CD14-positive monocyte (primary cell): ENCODE measurements at regions not wholly inside any gene's neighbourhood (a gene's known extent, or its start where the extent isn't known, plus 50 kb on each side); places are given as distances from the start of the nearest gene placed in this dataset.

Experiments
- DNase-seq, 3 donors: peaks; one replicate each; pipeline ENCODE4 v3.0.0-alpha.2; 2011 to 2022
- H2AFZ ChIP-seq: 2 replicates; pipeline ENCODE4 v1.6.0; 2012; ENCODE audit warnings: mild to moderate bottlenecking, low read depth, low read length, inconsistent platforms; ENCODE audit not compliant: insufficient read depth, poor library complexity, severe bottlenecking
- H3K27ac ChIP-seq, 2 donors: 1 replicate in 1 of 2; 2 replicates in 1 of 2; pipeline ENCODE4 v1.5.1; 2012 to 2013; ENCODE audit warnings: low read length in 2 of 2, control low read depth in 1 of 2, inconsistent platforms in 1 of 2, low read depth in 1 of 2, mild to moderate bottlenecking in 1 of 2
- H3K27me3 ChIP-seq, 2 donors: one replicate each; pipeline versions ENCODE4 v1.6.0 to v1.6.1; 2011 to 2013; ENCODE audit warnings: low read length in 2 of 2; ENCODE audit not compliant: control insufficient read depth in 2 of 2, insufficient read depth in 2 of 2
- H3K36me3 ChIP-seq, 2 donors: replicated peaks in 1 of 2; 1 replicate in 1 of 2; 2 replicates in 1 of 2; pipeline versions ENCODE4 v1.5.1 to v1.6.1; 2012 to 2013; ENCODE audit warnings: low read length in 2 of 2, control low read depth in 1 of 2, inconsistent platforms in 1 of 2, mild to moderate bottlenecking in 1 of 2; ENCODE audit not compliant: insufficient read depth in 2 of 2, control insufficient read depth in 1 of 2
- H3K4me1 ChIP-seq, 2 donors: 1 replicate in 1 of 2; 2 replicates in 1 of 2; pipeline versions ENCODE4 v1.5.1 to v1.6.1; 2012 to 2013; ENCODE audit warnings: low read length in 2 of 2, control low read depth in 1 of 2, inconsistent platforms in 1 of 2, mild to moderate bottlenecking in 1 of 2, moderate library complexity in 1 of 2; ENCODE audit not compliant: insufficient read depth in 2 of 2, control insufficient read depth in 1 of 2
- H3K4me2 ChIP-seq: replicated peaks from 2 replicates; pipeline ENCODE3; 2012; ENCODE audit warnings: low read length, moderate library complexity, mild to moderate bottlenecking; ENCODE audit not compliant: poor library complexity, severe bottlenecking; ENCODE audit errors: extremely low read depth
- H3K4me3 ChIP-seq, 3 experiments: fragments of 200-600 bp in 1 of 3; sonication (generic) in 1 of 3; replicated peaks in 1 of 3; 1 replicate in 2 of 3; 2 replicates in 1 of 3; pipeline ENCODE4 v1.5.1; 2011 to 2013; ENCODE audit warnings: low read length in 3 of 3, mild to moderate bottlenecking in 3 of 3, control low read depth in 2 of 3, low read depth in 2 of 3, inconsistent platforms in 1 of 3, moderate library complexity in 1 of 3
- H3K79me2 ChIP-seq: 2 replicates; pipeline ENCODE4 v1.6.0; 2012; ENCODE audit warnings: mild to moderate bottlenecking, control low read depth, inconsistent platforms, low read length, moderate library complexity; ENCODE audit not compliant: insufficient read depth
- H3K9ac ChIP-seq: 2 replicates; pipeline ENCODE4 v1.6.0; 2017; ENCODE audit warnings: low read length, mild to moderate bottlenecking; ENCODE audit not compliant: insufficient read depth, poor library complexity, severe bottlenecking
- H3K9me3 ChIP-seq, 2 donors: replicated peaks in 1 of 2; 1 replicate in 1 of 2; 2 replicates in 1 of 2; pipeline versions ENCODE4 v1.5.1 to v1.6.1; 2012 to 2013; ENCODE audit warnings: low read length in 2 of 2, control low read depth in 1 of 2; ENCODE audit not compliant: control insufficient read depth in 1 of 2, insufficient read depth in 1 of 2
- H4K20me1 ChIP-seq: 2 replicates; pipeline ENCODE4 v1.6.0; 2012; ENCODE audit warnings: mild to moderate bottlenecking, low read length, control low read depth, moderate library complexity; ENCODE audit not compliant: insufficient read depth
- H3K27ac Mint-ChIP-seq, 7 donors: one replicate each; pipeline ENCODE4 v1.8.0; 2020; ENCODE audit warnings: mild to moderate bottlenecking in 7 of 7, mixed read lengths in 7 of 7, moderate library complexity in 6 of 7, inconsistent platforms in 2 of 7
- H3K27me3 Mint-ChIP-seq, 3 donors: one replicate each; pipeline ENCODE4 v1.8.0; 2021 to 2022; ENCODE audit warnings: low read depth in 3 of 3, mild to moderate bottlenecking in 3 of 3, mixed read lengths in 3 of 3, moderate library complexity in 3 of 3, inconsistent platforms in 1 of 3
- H3K36me3 Mint-ChIP-seq, 2 donors: one replicate each; pipeline ENCODE4 v1.8.0; 2020; ENCODE audit warnings: mixed read lengths in 2 of 2, inconsistent platforms in 1 of 2, mild to moderate bottlenecking in 1 of 2
- H3K4me1 Mint-ChIP-seq: one replicate; pipeline ENCODE4 v1.8.0; 2020; ENCODE audit warnings: mild to moderate bottlenecking, mixed read lengths
- H3K4me3 Mint-ChIP-seq, 2 donors: one replicate each; pipeline ENCODE4 v1.8.0; 2020; ENCODE audit warnings: mild to moderate bottlenecking in 2 of 2, mixed read lengths in 2 of 2, moderate library complexity in 1 of 2
- H3K9me3 Mint-ChIP-seq, 7 donors: one replicate each; pipeline ENCODE4 v1.8.0; 2020 to 2022; ENCODE audit warnings: mixed read lengths in 7 of 7, mild to moderate bottlenecking in 6 of 7, moderate library complexity in 6 of 7, inconsistent platforms in 2 of 7
- CTCF ChIP-seq: fragments of 200-600 bp; IDR thresholded peaks from one replicate; pipeline ENCODE4 v1.8.0; 2022; ENCODE audit warnings: antibody characterized with exemption, mild to moderate bottlenecking
- WGBS: methylation state at CpG from one replicate; pipeline ENCODE4 v1.1.5; 2013; ENCODE audit warnings: missing lambda C conversion rate; ENCODE audit not compliant: insufficient coverage; 5-methylcytosine and 5-hydroxymethylcytosine counted together
- intact Hi-C, 2 donors: fragments of 100-400 bp; cut with micrococcal nuclease; formaldehyde crosslinking; loops; one replicate each; pipeline versions ENCODE4 v1.15.0 to v1.15.1; 2023

- Histone ChIP-seq H3K9ac (no peak overlapping the region), H3K4me2 (no peak overlapping the region), H3K9me3 (peaks cover 0 to 7% of the 10 kb centered on the region in 2 donors), H3K4me3 (no peak overlapping the region), H3K27me3 (no peaks in the 10 kb centered on the region), H3K36me3 (no peaks in the 10 kb centered on the region), H3K4me1 (no peaks in the 10 kb centered on the region), H2AFZ (no peak overlapping the region), H3K79me2 (no peaks in the 10 kb centered on the region), H4K20me1 (no peaks in the 10 kb centered on the region), H3K27ac (no peak overlapping the region)
- Mint-ChIP-seq H3K4me1 (no peaks in the 10 kb centered on the region), H3K9me3 (peaks cover 0 to 10% (median 1%) of the 10 kb centered on the region in 7 donors), H3K36me3 (no peaks in the 10 kb centered on the region), H3K27ac (no peak overlapping the region), H3K27me3 (no peaks in the 10 kb centered on the region), H3K4me3 (no peak overlapping the region)
- WGBS = no CpG with 5 or more reads among the region's 2 CpGs
- DNase-seq = no peak
- intact Hi-C loops = no loop called here
- TF ChIP-seq CTCF = no peak
These were observed 2393.0 kb upstream of the C9orf72 start for GRCh38 chr9:29966247-29966646.

- H3K36me3 Mint-ChIP-seq = no peaks in the 10 kb centered on the region
- Histone ChIP-seq H3K9me3 (peaks cover 0 to 7% of the 10 kb centered on the region in 2 donors), H3K27ac (no peak overlapping the region), H3K4me3 (no peak overlapping the region), H3K36me3 (no peaks in the 10 kb centered on the region), H3K9ac (no peak overlapping the region), H2AFZ (no peak overlapping the region), H3K4me1 (no peaks in the 10 kb centered on the region), H3K27me3 (no peaks in the 10 kb centered on the region), H3K79me2 (no peaks in the 10 kb centered on the region), H4K20me1 (no peaks in the 10 kb centered on the region), H3K4me2 (no peak overlapping the region)
- WGBS = 94% methylated on average over 3 of the region's 3 CpGs
- no peaks in the 10 kb centered on the region for H3K4me1 Mint-ChIP-seq
- no peak overlapping the region for H3K4me3 Mint-ChIP-seq
- H3K9me3 Mint-ChIP-seq = peaks cover 0 to 10% (median 0%) of the 10 kb centered on the region in 7 donors
- no peak for TF ChIP-seq CTCF
- no peak for DNase-seq
- H3K27me3 Mint-ChIP-seq = no peaks in the 10 kb centered on the region
- intact Hi-C loops = no loop called here
- H3K27ac Mint-ChIP-seq = no peak overlapping the region
These were observed 2395.6 kb upstream of the C9orf72 start for GRCh38 chr9:29968831-29969230.
